PFSK-1 (cell line): ENCODE measurements at regions not wholly inside any gene's neighbourhood (a gene's known extent, or its start where the extent isn't known, plus 50 kb on each side); places are given as distances from the start of the nearest gene placed in this dataset.

Experiments
- POLR2AphosphoS5 ChIP-seq: IDR thresholded peaks from 2 replicates; pipeline ENCODE4 v1.6.1; 2012; ENCODE audit warnings: low read depth, mild to moderate bottlenecking, control low read depth, low read length, moderate library complexity
- REST ChIP-seq, 2 experiments: IDR thresholded peaks; 2 replicates each; pipeline versions ENCODE4 v1.6.1 to v1.8.0; 2011 to 2012; ENCODE audit warnings: low read depth in 2 of 2, low read length in 2 of 2, control low read depth in 1 of 2, inconsistent platforms in 1 of 2, mild to moderate bottlenecking in 1 of 2, moderate library complexity in 1 of 2; ENCODE audit not compliant: insufficient read depth in 1 of 2
- SIN3A ChIP-seq: IDR thresholded peaks from 2 replicates; pipeline ENCODE4 v1.6.1; 2012; ENCODE audit warnings: mild to moderate bottlenecking, low read length, moderate library complexity, borderline replicate concordance; ENCODE audit not compliant: insufficient read depth
- TAF1 ChIP-seq: IDR thresholded peaks from 2 replicates; pipeline ENCODE4 v1.6.1; 2012; ENCODE audit warnings: low read length, control low read depth, borderline replicate concordance; ENCODE audit not compliant: insufficient read depth

GRCh38 chr3:72017311-72017710 is 232.4 kb upstream of the PROK2 start:
- TF ChIP-seq POLR2AphosphoS5 = no peak
- TF ChIP-seq SIN3A = no peak
- no peak for TF ChIP-seq REST (IDR thresholded peaks at IDR 0.05; ENCODE audit: insufficient read depth in 1 of 2, low read depth in 2 of 2, low read length in 2 of 2)
- TF ChIP-seq TAF1 = no peak
